ENCODE measurements at regions not wholly inside any gene's neighbourhood (a gene's known extent, or its start where the extent isn't known, plus 50 kb on each side); places are given as distances from the start of the nearest gene placed in this dataset.
"Not testable (repeated sequence)": the region's sequence is repeated elsewhere in the genome, so short reads cannot be mapped to it uniquely, and the experiment has no call there.

DNA sequence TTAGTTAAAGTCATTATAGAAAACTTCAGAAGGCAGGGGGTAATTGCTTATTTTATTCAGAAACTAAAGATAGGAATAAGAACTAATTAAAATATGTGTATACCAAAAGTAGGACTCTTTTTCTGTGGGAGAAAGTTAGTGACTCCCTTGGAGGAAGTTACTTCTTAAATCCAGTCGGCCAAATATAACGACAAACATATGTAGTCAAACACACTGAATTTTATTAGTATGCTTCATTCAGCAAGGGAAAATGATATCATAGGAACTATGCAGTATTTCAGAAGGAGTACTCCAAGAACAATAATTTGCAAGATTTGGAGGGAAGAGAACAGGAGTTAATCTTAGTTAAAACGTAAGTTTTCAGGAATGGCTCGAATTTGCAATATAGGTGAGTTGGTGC lies 432.6 kb downstream of the CYLC2 start:
- DNase-seq: no peak

DNA sequence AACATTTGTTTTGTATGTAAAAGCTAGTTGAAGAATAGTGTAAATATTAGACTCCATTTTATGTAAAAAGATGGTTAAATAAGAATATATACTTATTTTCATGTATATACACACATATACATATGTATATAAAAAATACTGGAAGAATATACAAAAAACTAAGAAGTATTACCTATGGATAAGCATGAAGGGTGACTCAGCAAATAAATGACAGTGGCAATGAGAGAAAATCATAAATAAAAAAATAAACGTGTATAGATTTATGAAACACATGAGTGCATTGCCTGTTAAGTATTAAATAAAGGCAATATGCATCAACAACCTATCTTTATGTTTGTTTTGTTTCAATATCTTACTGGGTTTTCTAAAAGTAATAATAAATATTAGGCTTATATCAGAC lies 435.3 kb downstream of the CYLC2 start:
- no peak for DNase-seq

DNA sequence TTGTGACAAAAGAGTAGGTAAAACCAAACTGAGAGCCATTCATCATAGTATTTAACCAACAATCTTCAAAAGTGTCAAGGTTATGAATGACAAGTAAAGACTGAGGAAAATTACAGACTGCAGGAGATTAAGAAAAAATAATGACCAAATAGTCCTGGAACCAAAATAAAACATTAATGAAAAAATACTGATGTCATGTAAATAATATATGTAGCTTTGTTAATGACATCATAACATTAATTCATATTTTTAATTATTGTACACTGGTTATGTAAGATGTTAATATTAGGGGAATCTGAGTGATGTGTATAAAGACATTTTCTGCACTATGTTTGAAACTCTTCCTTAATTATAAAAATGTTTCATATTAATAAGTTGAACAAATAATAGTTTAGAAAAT lies 436.7 kb downstream of the CYLC2 start:
- no peak for DNase-seq

DNA sequence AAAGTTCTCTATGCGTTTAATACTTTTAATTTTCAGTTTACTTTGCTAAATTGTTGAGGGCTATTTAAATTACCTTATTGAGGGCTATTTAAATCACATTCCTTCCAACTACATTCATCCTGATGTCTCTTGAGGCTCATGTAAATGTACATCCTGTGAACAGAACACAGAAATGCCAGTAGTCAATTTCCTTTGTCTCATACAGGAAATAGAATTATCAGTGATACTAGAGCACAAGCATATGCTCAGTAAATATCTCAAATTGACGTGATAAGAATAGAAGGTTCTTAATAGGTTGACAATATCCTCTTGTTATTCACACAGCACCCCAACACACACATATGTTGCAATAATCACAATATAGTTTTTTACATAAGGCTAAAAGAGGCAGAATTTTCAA lies 449.0 kb downstream of the CYLC2 start:
- no peak for DNase-seq

DNA sequence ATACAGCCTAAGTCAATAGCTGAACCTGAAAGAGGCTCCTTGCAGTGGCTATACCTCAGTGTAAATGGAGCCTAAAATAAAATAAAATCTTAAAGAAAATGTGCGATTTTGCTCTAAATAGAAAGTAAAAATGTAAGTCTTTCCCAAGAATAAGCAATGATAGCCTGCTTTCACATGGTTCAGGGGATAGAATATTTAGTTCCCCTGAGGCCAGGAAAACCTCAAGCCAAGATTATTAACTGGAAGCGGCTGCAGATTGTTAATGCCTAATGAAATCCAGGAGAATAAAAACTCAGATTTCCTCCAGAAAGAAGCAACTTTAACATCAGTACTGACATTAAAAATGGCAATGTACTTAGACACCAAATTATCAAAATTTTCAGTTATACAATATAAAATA lies 463.7 kb downstream of the CYLC2 start:
- no peak for DNase-seq

DNA sequence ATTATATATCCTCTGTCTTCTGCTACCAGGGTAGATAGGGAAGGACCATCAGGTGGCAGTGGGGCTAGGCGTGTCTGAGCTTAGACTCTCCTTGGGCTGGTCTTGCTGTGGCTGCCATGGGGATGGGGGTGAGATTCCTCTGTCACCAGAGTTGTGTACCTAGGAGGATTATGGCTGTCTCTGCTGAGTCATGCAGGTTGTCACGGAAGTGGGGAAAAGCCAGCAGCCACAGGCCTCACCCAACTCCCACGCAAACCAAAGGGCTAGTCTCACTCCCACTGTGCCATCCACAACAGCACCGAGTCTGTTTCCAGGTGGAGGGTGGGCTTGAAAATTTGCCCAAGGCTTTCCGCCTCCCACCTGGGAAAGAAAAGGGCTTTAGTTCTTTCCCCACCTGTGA lies 476.1 kb downstream of the CYLC2 start:
- no peak for DNase-seq

DNA sequence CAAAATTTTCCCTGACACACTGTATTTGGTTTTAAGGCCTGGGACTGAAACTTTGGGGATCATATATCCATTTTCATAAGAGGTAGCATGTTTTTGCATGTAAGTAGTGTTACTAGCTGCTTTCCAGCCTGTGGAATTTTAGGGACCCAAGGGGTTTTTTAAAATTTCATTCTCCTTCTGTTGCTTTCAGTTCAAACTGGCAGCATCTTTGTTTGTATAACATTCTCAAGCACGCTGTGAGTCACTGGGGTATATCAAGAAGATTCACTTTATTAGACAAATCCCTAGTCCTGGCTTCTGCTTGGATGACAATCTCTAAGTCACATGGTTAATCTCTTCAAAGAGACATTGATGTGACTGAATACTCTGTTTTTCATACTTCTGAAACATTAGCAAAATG lies 479.0 kb downstream of the CYLC2 start:
- DNase-seq: no peak

DNA sequence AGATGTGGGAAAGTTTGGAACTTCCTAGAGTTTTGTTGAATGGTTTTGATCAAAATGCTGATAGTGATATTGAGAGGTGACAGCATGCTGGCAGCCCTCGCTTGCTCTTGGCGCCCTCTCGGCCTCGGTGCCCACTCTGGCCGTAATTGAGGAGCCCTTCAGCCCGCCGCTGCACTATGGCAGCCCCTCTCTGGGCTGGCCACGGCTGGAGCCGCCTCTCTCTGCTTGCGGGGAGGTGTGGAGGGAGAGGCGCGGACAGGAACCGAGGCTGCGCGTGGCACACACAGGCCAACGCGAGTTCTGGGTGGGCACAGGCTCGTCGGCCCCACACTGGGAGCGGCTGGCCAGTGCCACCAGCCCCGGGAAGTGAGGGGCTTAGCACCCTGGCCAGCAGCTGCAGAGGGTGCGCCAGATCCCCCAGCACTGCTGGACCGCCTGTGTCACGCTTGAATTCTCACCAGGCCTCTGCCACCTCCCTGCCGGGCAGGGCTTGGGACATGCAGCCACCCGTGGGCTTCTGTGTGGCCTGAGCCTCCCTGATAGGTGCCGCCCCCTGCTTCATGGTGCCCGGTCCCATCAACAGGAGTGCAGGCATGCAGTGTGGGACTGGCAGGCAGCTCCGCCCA lies 488.5 kb downstream of the CYLC2 start:
- DNase-seq: no peak

DNA sequence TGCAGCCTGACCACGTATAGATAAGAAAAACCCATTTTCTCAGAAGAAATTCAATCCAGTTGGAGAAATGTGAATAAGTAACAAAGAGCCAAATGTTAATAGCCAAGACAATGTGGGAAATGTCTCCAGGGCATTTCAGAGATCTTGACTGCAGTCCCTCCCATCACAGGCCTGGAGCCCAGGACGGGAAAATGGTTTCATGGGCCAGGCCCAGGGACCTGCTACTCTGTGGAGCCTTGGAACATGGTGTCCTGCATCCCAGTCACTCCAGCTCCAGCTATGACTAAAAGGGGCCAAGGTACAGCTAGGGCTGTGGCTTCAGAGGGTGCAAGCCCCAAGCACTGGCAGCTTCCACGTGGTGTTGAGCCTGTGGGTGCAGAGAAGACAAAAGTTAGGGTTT lies 490.0 kb downstream of the CYLC2 start:
- DNase-seq: no peak

DNA sequence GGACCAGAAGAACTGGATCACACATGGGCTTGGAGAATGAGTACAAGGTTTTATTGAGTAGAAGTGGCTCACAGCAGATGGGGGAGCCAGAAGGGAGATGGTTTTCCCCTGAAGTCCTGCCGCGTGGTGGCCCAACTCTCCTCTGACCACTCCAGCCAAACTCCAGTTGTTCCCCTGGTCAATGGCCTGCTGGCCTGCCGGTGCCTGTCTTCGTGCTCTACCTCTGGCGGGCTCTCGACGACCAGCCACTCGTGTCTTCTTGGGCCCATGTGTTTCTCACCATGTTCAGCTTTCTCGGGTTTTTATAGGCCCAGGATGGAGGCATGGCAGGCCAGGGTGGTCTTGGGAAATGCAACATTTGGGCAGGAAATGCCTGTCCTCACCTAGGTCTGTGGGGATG lies 519.6 kb downstream of the CYLC2 start:
- DNase-seq: no peak

DNA sequence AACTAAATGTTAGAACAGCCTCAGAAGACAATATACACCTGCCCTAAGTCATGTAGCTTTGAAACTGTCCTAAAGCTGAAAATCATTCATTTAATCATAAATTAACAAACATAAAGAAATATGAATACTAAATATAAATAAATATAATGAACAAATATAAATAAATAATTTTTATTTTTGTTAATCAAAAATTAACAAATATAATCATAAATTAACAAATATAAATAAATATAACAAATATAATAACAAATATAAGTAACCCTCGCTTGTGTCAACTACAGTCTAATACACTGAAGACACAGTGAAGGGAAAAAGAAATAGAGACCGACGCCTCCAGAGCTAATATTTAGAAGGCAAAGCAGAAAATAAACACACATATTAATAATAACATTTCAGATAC lies 527.3 kb downstream of the CYLC2 start:
- DNase-seq: no peak

DNA sequence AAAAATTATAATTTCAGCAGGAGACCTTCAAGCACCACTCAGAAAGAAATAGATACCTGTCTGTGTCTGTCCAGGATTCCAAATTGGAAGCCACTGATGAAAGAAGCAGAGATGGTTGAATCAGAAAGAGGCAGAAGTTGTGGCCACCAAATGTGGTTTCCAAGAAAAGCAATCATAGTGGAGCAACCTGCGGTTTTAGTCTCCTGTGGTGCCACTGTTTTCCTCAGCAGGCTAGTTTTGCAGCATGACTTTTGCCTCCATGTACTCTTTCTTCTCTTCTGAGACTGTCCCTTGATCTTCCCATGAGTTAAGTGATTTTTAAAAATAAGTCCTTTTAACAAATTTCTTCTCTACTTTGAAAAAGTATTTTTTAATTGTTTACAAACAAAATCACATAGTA lies 535.8 kb downstream of the CYLC2 start:
- no peak for DNase-seq

DNA sequence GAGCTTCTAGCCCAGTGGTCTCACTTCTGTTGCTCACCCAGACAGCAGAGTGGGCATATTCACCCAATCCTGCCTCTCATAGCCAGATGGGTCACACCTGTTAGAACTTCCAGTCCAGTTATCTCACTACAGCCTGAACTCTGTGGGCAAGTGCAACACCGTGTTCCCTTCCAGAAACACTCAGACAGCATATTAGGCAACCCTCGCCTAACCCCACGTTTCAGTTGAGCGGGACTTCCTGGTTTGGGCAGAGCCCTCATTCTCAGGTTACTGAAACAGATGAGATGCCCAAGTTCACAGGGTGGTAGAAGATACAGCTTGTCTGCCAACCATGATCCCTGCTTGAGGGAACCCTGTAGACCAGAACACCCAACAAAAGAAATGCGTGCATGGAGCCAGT lies 538.2 kb downstream of the CYLC2 start:
- no peak for DNase-seq

DNA sequence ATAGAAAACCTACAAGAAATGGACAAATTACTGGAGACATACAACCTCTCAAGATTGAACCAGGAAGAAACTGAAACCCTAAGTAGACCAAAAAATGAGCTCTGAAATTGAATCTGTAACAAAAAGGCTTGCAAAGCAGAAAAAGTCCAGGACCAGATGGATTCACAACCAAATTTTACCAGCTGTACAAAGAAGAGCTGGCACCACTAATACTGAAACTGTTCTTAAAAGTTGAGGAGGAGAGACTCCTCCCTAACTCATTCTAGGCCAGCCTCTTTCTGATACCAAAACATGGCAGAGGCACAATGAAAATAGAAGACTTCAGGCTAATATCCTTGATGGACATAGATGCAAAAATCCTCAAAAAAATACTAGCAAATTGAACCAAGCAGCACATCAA lies 542.3 kb downstream of the CYLC2 start:
- DNase-seq: no peak

DNA sequence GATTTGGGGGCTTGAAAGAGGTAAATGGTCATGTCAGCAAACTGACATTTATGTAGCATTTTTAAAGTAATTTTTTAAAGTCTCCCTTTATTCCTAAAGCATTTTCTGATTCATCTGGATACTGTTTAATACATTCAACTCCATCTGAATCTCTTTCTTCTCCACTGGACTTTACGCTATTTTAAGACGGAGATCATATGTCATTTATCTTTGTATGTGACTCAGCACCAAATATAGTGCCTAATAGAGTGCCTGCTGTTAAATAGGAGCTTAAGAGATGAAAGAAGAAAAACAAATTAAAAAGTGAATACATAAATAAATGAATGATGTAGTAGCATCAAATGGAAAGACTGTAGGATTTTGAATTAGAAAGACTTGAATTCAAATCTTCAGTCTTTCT lies 548.8 kb upstream of the SMC2 start:
- no peak for DNase-seq

DNA sequence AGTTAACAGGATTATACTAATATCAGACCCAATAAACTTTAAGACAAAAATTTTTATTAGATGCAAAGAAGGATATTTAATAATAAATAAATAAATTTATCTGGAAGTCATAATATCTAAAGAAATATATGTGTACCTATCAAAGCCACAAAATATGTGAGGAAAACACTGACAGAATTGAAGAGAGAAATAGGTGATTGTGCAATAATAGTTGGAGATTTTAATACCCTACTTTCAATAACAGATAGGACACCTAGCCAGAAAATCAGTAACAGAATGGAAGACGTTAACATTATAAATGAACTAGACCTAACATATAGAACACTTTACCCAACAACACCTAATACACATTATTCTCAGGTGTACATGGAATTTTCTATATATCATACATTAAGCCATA lies 541.4 kb upstream of the SMC2 start:
- DNase-seq: no peak

DNA sequence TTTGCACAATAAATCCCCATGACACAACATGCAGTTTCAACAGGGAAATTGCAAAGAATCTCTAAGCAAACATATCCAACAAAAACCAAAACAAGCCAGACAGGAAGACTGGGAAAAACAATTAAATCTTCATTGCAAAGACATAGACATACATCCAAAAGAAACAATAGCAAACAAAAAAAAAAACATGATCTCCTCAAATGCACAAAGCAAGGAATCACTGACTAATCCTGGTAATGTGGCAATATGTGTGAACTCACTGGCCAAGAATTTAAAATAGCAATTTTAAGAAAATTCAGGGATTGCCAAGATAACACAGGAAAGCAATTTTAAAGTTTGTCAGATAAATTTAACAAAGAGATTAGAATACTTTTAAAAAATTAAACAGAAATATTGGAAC lies 520.1 kb upstream of the SMC2 start:
- DNase-seq: no peak

DNA sequence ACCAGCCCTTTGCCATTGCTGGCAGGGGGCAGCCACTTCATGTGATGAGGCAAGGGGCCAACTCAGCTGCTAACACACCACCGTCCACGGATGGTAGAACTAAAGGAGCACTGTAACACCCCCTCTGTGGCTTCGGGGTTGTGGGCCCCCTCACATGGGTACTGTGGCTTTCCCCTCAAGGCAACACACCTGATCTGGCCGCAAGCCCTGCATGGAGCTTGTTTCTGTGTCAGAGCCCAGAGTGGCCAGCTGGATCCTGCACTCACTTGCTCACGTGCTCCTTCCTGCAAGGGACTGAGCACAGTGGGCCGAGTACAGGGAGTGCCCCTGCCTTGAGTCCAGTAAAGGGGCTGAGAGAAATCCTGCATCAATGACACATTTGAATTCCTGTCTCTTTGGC lies 507.4 kb upstream of the SMC2 start:
- no peak for DNase-seq

DNA sequence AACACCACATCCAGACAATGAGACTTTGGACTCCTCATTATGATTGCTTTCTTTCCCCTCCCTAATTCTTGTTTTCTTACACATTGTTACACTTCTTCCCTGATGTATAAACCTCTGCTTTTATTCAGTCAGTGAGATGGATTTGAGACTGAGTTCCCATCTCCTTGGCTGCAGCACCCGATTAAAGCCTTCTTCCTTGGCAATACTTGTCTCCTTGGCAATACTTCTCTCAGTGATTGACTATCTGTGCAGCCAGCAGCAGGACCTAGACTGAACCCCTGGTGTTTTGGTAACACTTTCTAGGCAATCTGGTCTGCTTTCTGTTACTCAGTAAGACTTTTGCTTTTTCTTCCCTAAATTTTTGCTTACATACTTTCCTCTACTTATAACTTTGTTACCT lies 492.8 kb upstream of the SMC2 start:
- no peak for DNase-seq

DNA sequence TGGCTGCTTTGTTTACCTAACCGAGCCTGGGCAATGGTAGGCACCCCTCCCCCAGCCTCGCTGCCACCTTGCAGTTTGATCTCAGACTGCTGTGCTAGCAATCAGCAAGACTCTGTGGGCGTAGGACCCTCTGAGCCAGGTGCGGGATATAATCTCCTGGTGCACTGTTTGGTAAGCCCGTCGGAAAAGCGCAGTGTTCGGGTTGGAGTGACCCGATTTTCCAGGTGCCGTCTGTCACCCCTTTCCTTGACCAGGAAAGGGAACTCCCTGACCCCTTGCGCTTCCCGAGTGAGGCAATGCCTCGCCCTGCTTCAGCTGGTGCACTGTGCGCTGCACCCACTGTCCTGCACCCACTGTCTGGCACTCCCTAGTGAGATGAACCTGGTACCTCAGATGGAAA lies 482.2 kb upstream of the SMC2 start:
- DNase-seq: not testable (repeated sequence)

DNA sequence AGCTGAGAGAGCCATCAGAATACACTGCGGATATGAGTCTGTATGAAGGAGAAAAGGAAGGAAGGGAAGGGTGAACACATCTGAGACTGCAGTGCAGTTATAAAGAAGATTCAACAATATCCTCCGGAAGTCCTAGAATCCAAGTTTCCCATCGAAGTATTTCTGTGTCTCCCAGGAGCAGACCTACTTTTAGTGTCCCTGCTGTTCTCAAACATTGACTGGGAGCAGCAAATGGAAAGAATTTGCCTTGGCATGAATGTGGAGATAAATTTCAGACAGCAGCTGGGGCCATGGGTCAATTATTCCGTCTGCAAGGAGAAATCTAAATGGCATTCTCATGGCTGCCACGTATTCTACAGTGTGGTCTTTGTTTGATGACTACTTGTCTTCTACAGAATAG lies 478.1 kb upstream of the SMC2 start:
- no peak for DNase-seq

DNA sequence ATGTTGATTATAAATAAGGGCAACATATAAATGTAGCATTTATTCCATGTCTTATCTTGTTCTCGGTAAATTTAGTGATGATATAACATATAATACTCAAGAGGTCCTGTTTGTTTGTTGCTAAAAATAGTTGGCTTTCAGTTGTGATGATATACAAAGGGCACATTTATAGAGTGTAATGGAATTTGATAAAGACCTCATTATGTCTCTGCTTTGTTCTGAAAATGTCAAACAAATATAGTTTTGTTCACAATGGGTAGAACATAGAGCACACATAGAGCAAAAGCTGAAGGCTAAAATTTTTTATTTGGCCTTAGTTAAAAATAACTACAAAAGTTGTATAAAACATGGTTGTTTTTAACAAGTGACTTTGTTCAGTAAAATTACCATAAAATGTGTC lies 477.1 kb upstream of the SMC2 start:
- DNase-seq: no peak

DNA sequence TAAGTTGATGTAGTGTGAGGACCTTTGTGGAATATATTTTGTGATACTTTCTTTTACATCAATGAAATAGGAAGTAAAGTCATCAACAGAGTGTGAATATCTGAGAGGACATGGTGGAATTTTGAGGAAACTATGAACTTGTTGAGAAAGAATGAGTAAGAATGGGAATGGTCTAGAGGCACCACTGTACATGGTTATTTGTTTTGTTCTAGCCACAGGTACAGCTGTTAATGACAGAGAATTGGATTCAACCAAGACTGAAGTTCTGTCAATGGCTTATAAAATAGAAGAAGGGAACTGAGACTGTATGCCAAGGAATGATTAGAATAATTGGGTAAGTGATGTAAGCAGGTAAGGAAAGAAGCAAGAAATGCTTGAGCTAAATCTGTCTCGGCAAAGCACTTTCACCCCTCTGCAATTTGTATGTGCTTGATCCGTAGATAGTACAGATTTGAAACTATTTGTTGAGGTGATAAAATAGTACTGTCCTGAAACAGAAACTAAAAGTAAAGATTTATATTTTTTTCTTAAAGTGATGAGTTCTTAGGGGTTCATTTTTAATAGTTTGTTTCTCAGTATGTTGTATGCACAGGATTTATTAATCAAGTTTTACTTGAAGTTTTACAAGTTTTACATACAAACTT lies 468.8 kb upstream of the SMC2 start:
- DNase-seq: no peak

DNA sequence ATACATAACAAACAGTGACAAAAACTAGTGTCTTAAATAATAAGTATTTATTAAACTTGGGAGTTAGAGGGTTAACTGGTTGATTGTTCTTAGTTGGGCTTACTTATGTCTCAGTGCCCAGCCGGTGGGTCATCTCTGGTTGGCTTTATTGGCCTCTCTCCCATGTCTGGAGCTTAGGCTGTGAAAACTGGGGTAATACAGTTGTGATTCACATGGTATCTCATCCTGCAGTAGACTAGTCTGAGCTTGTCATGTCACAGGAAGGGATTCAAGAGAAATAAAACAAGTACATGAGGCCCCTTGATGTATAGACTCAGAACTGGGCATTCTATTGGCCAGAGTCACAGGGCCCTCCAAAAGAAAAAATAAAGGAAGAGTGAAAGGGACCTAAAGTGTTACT lies 466.4 kb upstream of the SMC2 start:
- DNase-seq: no peak

DNA sequence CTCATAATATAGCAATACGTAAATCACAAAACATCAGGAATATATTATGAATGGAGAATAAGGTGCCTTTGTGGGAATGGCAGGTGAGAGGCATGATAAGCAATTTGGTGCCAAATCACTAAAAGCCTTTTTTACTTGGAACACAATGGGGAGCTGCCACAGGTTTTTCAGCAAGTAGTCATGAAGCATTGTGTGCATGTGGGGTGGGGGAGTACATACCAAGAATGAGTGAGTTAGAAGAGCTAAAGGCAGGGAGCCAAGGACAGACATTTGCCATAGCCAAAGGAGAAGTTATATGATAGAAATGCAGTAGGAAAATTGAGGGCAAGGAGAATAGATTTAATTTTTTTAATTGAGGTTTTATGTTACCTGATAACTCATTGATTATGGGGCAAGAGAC lies 445.0 kb upstream of the SMC2 start:
- DNase-seq: no peak

DNA sequence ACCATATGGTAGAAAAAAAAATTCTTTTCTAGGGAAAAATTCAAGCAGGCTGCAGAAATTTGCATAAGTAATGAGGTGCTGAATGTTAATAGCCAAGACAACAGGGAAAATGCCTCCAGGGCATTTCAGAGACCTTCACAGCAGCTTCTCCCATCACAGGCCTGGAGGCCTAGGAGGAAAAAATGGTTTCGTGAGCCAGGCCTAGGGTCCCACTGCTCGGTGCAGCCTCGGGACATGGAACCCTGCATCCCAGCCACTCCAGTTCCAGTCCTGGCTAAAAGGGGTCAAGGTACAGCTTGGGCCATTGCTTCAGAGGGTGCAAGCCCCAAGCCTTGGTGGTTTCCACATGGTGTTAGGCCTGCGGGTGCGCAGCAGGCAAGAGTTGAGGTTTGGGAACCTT lies 436.0 kb upstream of the SMC2 start:
- DNase-seq: no peak
